ENCODE measurements at regions not wholly inside any gene's neighbourhood (a gene's known extent, or its start where the extent isn't known, plus 50 kb on each side); places are given as distances from the start of the nearest gene placed in this dataset.
"Not testable (repeated sequence)": the region's sequence is repeated elsewhere in the genome, so short reads cannot be mapped to it uniquely, and the experiment has no call there.

GRCh38 chr11:86163221-86163876 lies 81.2 kb upstream of the EED start:
- TF ChIP-seq, protein P1, sequence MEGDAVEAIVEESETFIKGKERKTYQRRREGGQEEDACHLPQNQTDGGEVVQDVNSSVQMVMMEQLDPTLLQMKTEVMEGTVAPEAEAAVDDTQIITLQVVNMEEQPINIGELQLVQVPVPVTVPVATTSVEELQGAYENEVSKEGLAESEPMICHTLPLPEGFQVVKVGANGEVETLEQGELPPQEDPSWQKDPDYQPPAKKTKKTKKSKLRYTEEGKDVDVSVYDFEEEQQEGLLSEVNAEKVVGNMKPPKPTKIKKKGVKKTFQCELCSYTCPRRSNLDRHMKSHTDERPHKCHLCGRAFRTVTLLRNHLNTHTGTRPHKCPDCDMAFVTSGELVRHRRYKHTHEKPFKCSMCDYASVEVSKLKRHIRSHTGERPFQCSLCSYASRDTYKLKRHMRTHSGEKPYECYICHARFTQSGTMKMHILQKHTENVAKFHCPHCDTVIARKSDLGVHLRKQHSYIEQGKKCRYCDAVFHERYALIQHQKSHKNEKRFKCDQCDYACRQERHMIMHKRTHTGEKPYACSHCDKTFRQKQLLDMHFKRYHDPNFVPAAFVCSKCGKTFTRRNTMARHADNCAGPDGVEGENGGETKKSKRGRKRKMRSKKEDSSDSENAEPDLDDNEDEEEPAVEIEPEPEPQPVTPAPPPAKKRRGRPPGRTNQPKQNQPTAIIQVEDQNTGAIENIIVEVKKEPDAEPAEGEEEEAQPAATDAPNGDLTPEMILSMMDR (IDR thresholded peaks at IDR 0.05) = not testable (repeated sequence)
- not testable (repeated sequence) for TF ChIP-seq EP300, POLR2A (IDR thresholded peaks at IDR 0.05)

Measured in ovary (tissue), 3 donors.